SK-N-SH treated with all-trans-retinoic acid at 6 μM for 48 hours (cell line): ENCODE measurements at regions not wholly inside any gene's neighbourhood (a gene's known extent, or its start where the extent isn't known, plus 50 kb on each side); places are given as distances from the start of the nearest gene placed in this dataset.

Source experiments
- ATAC-seq: fragments of 200-7000 bp; cut with Tn5 transposase; 3 replicates; pipeline ENCODE4 v1.9.1; 2020; ENCODE audit warnings: mild to moderate bottlenecking, moderate library complexity
- ARNTL ChIP-seq: fragments of 450-650 bp; formaldehyde crosslinking; IDR thresholded peaks from 2 replicates; pipeline ENCODE4 v1.5.0; 2020; ENCODE audit warnings: low read depth, mild to moderate bottlenecking, moderate library complexity, borderline replicate concordance
- BACH2 ChIP-seq: fragments of 250-450 bp; sonication (Bioruptor Pico); IDR thresholded peaks from 2 replicates; pipeline ENCODE4 v1.9.0; 2021; ENCODE audit warnings: mild to moderate bottlenecking, borderline replicate concordance
- CREB5 ChIP-seq: fragments of 250-450 bp; sonication (Bioruptor Pico); IDR thresholded peaks from 2 replicates; pipeline ENCODE4 v1.5.1; 2020; ENCODE audit warnings: low read depth, mild to moderate bottlenecking, moderate library complexity
- CSDC2 ChIP-seq: fragments of 250-450 bp; sonication (Bioruptor Pico); IDR thresholded peaks from 2 replicates; pipeline ENCODE4 v1.5.0; 2020; ENCODE audit warnings: mild to moderate bottlenecking, moderate library complexity
- CSRNP3 ChIP-seq: fragments of 250-450 bp; sonication (Bioruptor Pico); IDR thresholded peaks from 2 replicates; pipeline ENCODE4 v1.5.1; 2021; ENCODE audit warnings: mild to moderate bottlenecking, moderate library complexity
- GLIS3 ChIP-seq: fragments of 250-450 bp; sonication (Bioruptor Pico); IDR thresholded peaks from 2 replicates; pipeline ENCODE4 v1.5.0; 2020; ENCODE audit warnings: mild to moderate bottlenecking, moderate library complexity
- ISL1 ChIP-seq: fragments of 250-450 bp; sonication (Bioruptor Pico); IDR thresholded peaks from 2 replicates; pipeline ENCODE4 v2.1.2; 2022; ENCODE audit warnings: mild to moderate bottlenecking, moderate library complexity
- OSR1 ChIP-seq: fragments of 250-450 bp; sonication (Bioruptor Pico); IDR thresholded peaks from 2 replicates; pipeline ENCODE4 v1.8.0; 2022; ENCODE audit warnings: moderate library complexity, mild to moderate bottlenecking, inconsistent platforms
- PPARA ChIP-seq: fragments of 250-450 bp; sonication (Bioruptor Pico); IDR thresholded peaks from 2 replicates; pipeline ENCODE4 v1.5.0; 2020; ENCODE audit warnings: mild to moderate bottlenecking, borderline replicate concordance
- RARB ChIP-seq: fragments of 250-450 bp; sonication (Bioruptor Pico); IDR thresholded peaks from 2 replicates; pipeline ENCODE4 v1.8.0; 2021; ENCODE audit warnings: mild to moderate bottlenecking, moderate library complexity
- SNAI2 ChIP-seq: fragments of 250-450 bp; sonication (Bioruptor Pico); IDR thresholded peaks from 2 replicates; pipeline ENCODE4 v1.5.0; 2020; ENCODE audit warnings: mild to moderate bottlenecking, moderate library complexity
- TOX ChIP-seq: fragments of 250-450 bp; sonication (Bioruptor Pico); IDR thresholded peaks from 2 replicates; pipeline ENCODE4 v1.8.0; 2021; ENCODE audit warnings: mild to moderate bottlenecking, moderate library complexity, borderline replicate concordance
- ZFP3 ChIP-seq: fragments of 250-450 bp; sonication (Bioruptor Pico); IDR thresholded peaks from 2 replicates; pipeline ENCODE4 v1.5.0; 2020; ENCODE audit warnings: mild to moderate bottlenecking, moderate library complexity
- ZNF565 ChIP-seq: fragments of 450-650 bp; formaldehyde crosslinking; conservative IDR thresholded peaks from 2 replicates; pipeline ENCODE4 v1.5.0; 2020; ENCODE audit warnings: low read depth, mild to moderate bottlenecking, moderate library complexity
- ZNF70 ChIP-seq: fragments of 450-650 bp; formaldehyde crosslinking; IDR thresholded peaks from 2 replicates; pipeline ENCODE4 v1.5.0; 2020; ENCODE audit warnings: mild to moderate bottlenecking, moderate library complexity
- TF ChIP-seq, protein P1 (sequence below): fragments of 250-450 bp; sonication (Bioruptor Pico); IDR thresholded peaks from 2 replicates; pipeline ENCODE4 v1.8.0; 2020; ENCODE audit warnings: mild to moderate bottlenecking, moderate library complexity, borderline replicate concordance
- TF ChIP-seq, protein P2 (sequence below): fragments of 250-450 bp; sonication (Bioruptor Pico); IDR thresholded peaks from 2 replicates; pipeline ENCODE4 v1.8.0; 2021; ENCODE audit warnings: low read depth, mild to moderate bottlenecking, moderate library complexity, borderline replicate concordance
- TF ChIP-seq, protein P3 (sequence below): fragments of 250-450 bp; sonication (Bioruptor Pico); IDR thresholded peaks from 2 replicates; pipeline ENCODE4 v1.5.0; 2020; ENCODE audit warnings: mild to moderate bottlenecking, moderate library complexity

DNA sequence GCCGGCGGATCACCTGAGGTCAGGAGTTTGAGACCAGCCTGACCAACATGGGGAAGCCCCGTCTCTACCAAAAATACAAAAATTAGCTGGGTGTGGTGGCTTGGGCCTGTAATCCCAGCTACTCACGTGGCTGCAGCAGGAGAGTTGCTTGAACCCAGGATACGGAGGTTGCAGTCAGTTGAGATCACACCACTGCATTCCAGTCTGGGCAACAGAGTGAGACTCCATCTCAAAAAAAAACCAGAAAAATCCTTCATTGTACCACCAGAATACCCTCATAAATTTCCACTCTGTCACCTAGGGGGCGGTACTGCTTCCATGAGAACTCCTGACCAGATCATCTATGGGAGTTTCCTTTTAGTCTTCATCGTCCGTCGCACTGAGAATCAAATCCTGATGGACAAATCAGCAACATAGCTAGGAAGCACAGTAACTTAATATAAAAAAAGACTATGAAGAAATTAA, 225.8 kb upstream of the KLF14 start:
- TF ChIP-seq SNAI2 (CRISPR knock-in tag) (no peak), ISL1 (CRISPR knock-in tag) (no peak), CSDC2 (CRISPR knock-in tag) (no peak), OSR1 (no peak), CREB5 (no peak), PPARA (CRISPR knock-in tag) (no peak), BACH2 (CRISPR knock-in tag) (no peak), ZFP3 (CRISPR knock-in tag) (no peak), RARB (CRISPR knock-in tag) (no peak; the same call in 1 of the 2 replicates), GLIS3 (no peak), TOX (no peak), ZNF565 (CRISPR knock-in tag) (no peak), CSRNP3 (CRISPR knock-in tag) (no peak), ARNTL (CRISPR knock-in tag) (no peak), ZNF70 (CRISPR knock-in tag) (no peak)
- TF ChIP-seq, protein P1, sequence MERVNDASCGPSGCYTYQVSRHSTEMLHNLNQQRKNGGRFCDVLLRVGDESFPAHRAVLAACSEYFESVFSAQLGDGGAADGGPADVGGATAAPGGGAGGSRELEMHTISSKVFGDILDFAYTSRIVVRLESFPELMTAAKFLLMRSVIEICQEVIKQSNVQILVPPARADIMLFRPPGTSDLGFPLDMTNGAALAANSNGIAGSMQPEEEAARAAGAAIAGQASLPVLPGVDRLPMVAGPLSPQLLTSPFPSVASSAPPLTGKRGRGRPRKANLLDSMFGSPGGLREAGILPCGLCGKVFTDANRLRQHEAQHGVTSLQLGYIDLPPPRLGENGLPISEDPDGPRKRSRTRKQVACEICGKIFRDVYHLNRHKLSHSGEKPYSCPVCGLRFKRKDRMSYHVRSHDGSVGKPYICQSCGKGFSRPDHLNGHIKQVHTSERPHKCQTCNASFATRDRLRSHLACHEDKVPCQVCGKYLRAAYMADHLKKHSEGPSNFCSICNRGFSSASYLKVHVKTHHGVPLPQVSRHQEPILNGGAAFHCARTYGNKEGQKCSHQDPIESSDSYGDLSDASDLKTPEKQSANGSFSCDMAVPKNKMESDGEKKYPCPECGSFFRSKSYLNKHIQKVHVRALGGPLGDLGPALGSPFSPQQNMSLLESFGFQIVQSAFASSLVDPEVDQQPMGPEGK (CRISPR knock-in tag), result no peak
- TF ChIP-seq, protein P2, sequence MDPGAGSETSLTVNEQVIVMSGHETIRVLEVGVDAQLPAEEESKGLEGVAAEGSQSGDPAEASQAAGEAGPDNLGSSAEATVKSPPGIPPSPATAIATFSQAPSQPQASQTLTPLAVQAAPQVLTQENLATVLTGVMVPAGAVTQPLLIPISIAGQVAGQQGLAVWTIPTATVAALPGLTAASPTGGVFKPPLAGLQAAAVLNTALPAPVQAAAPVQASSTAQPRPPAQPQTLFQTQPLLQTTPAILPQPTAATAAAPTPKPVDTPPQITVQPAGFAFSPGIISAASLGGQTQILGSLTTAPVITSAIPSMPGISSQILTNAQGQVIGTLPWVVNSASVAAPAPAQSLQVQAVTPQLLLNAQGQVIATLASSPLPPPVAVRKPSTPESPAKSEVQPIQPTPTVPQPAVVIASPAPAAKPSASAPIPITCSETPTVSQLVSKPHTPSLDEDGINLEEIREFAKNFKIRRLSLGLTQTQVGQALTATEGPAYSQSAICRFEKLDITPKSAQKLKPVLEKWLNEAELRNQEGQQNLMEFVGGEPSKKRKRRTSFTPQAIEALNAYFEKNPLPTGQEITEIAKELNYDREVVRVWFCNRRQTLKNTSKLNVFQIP (CRISPR knock-in tag), result no peak
- TF ChIP-seq, protein P3, sequence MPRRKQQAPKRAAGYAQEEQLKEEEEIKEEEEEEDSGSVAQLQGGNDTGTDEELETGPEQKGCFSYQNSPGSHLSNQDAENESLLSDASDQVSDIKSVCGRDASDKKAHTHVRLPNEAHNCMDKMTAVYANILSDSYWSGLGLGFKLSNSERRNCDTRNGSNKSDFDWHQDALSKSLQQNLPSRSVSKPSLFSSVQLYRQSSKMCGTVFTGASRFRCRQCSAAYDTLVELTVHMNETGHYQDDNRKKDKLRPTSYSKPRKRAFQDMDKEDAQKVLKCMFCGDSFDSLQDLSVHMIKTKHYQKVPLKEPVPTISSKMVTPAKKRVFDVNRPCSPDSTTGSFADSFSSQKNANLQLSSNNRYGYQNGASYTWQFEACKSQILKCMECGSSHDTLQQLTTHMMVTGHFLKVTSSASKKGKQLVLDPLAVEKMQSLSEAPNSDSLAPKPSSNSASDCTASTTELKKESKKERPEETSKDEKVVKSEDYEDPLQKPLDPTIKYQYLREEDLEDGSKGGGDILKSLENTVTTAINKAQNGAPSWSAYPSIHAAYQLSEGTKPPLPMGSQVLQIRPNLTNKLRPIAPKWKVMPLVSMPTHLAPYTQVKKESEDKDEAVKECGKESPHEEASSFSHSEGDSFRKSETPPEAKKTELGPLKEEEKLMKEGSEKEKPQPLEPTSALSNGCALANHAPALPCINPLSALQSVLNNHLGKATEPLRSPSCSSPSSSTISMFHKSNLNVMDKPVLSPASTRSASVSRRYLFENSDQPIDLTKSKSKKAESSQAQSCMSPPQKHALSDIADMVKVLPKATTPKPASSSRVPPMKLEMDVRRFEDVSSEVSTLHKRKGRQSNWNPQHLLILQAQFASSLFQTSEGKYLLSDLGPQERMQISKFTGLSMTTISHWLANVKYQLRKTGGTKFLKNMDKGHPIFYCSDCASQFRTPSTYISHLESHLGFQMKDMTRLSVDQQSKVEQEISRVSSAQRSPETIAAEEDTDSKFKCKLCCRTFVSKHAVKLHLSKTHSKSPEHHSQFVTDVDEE (CRISPR knock-in tag), result no peak
- TF ChIP-seq, all 23 proteins: peak for 0
- ATAC-seq, result peak; percentile 70

GRCh38 chr7:130960208-130960988, 226.4 kb upstream of the KLF14 start:
- peak; percentile 81 for ATAC-seq
- TF ChIP-seq, protein P1 (CRISPR knock-in tag), result peak; percentile 88; the same call in 1 of the 2 replicates
- peak; percentile 71; the same call in 1 of the 2 replicates for TF ChIP-seq TOX
- peak; percentile 40; the same call in 1 of the 2 replicates for TF ChIP-seq OSR1
- peak; percentile 64 for TF ChIP-seq ISL1 (CRISPR knock-in tag)
- TF ChIP-seq, protein P2 (CRISPR knock-in tag), result no peak; the same call in 1 of the 2 replicates
